GM18858 (cell line): ENCODE measurements at regions not wholly inside any gene's neighbourhood (a gene's known extent, or its start where the extent isn't known, plus 50 kb on each side); places are given as distances from the start of the nearest gene placed in this dataset.
"Not testable (repeated sequence)": the region's sequence is repeated elsewhere in the genome, so short reads cannot be mapped to it uniquely, and the experiment has no call there.

Source experiments
- ATAC-seq: cut with Tn5 transposase; IDR thresholded peaks from one replicate; pipeline ENCODE4 v1.9.1; 2021; ENCODE audit not compliant: unreplicated experiment

- no peak for ATAC-seq
These were observed 486.2 kb downstream of the DMAC1 start for GRCh38 chr9:7313389-7313788.

- not testable (repeated sequence) for ATAC-seq
These were observed 490.5 kb downstream of the DMAC1 start for GRCh38 chr9:7309051-7309450.

- no peak for ATAC-seq
These were observed 493.9 kb downstream of the DMAC1 start for GRCh38 chr9:7305677-7306076.

GRCh38 chr9:7304627-7304995 is 495.0 kb downstream of the DMAC1 start:
- ATAC-seq, result no peak

- ATAC-seq, result no peak
These were observed 495.5 kb downstream of the DMAC1 start for GRCh38 chr9:7303907-7304626.

- ATAC-seq, result peak; percentile 22
These were observed 499.1 kb downstream of the DMAC1 start for GRCh38 chr9:7300484-7300883.

- peak; percentile 97 for ATAC-seq
These were observed 501.5 kb downstream of the DMAC1 start for GRCh38 chr9:7298123-7298522.

GRCh38 chr9:7297521-7297920 is 502.1 kb downstream of the DMAC1 start:
- ATAC-seq, result no peak

GRCh38 chr9:7293091-7293490 is 506.5 kb downstream of the DMAC1 start:
- no peak for ATAC-seq

- ATAC-seq, result peak; percentile 81
These were observed 509.8 kb downstream of the DMAC1 start for GRCh38 chr9:7289773-7290172.

- no peak for ATAC-seq
These were observed 511.6 kb downstream of the DMAC1 start for GRCh38 chr9:7287986-7288385.

- no peak for ATAC-seq
These were observed 512.5 kb downstream of the DMAC1 start for GRCh38 chr9:7287065-7287464.

- ATAC-seq, result no peak
These were observed 513.5 kb downstream of the DMAC1 start for GRCh38 chr9:7286101-7286500.

- ATAC-seq, result no peak
These were observed 514.4 kb downstream of the DMAC1 start for GRCh38 chr9:7285199-7285598.

GRCh38 chr9:7284517-7284916 is 515.1 kb downstream of the DMAC1 start:
- no peak for ATAC-seq

GRCh38 chr9:7284117-7284516 is 515.5 kb downstream of the DMAC1 start:
- no peak for ATAC-seq

GRCh38 chr9:7273575-7273974 is 515.8 kb downstream of the KDM4C start:
- no peak for ATAC-seq

- no peak for ATAC-seq
These were observed 509.3 kb downstream of the KDM4C start for GRCh38 chr9:7266911-7267595.

GRCh38 chr9:7265181-7265580 is 507.4 kb downstream of the KDM4C start:
- no peak for ATAC-seq

- ATAC-seq, result no peak
These were observed 501.9 kb downstream of the KDM4C start for GRCh38 chr9:7259544-7260241.

- no peak for ATAC-seq
These were observed 501.1 kb downstream of the KDM4C start for GRCh38 chr9:7258688-7259396.
